PC-9 (cell line): ENCODE measurements at regions not wholly inside any gene's neighbourhood (a gene's known extent, or its start where the extent isn't known, plus 50 kb on each side); places are given as distances from the start of the nearest gene placed in this dataset.

Experiments used
- EZH2 ChIP-seq: fragments of 200-600 bp; sonication (generic); IDR thresholded peaks from 2 replicates; pipeline ENCODE4 v1.8.0; 2017; ENCODE audit warnings: antibody characterized with exemption, low read depth
- TF ChIP-seq, protein P1 (sequence below): fragments of 200-600 bp; sonication (generic); conservative IDR thresholded peaks from 2 replicates; pipeline ENCODE4 v1.6.1; 2017; ENCODE audit warnings: mixed run types, antibody characterized with exemption, mild to moderate bottlenecking, moderate library complexity

DNA sequence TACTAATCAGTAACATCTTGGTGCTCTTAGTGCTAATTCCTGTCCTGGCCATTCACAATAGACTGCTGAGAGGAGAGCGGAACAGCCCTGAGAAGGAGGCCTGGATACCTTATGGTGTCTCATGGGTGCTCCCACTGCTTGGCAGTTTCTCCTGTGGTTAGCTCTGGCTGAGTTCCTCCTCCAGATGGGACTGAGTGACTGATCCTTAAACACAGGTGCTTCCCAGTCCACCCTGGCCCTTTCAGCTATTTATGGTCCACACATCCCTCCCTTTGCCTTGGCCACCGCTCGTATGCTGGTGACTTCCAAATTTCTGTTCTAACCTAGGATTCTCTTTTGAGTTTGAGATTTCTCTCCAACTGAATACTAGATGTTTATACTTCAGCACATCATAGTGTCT lies 157.0 kb upstream of the CACNA1E start:
- TF ChIP-seq, protein P1, sequence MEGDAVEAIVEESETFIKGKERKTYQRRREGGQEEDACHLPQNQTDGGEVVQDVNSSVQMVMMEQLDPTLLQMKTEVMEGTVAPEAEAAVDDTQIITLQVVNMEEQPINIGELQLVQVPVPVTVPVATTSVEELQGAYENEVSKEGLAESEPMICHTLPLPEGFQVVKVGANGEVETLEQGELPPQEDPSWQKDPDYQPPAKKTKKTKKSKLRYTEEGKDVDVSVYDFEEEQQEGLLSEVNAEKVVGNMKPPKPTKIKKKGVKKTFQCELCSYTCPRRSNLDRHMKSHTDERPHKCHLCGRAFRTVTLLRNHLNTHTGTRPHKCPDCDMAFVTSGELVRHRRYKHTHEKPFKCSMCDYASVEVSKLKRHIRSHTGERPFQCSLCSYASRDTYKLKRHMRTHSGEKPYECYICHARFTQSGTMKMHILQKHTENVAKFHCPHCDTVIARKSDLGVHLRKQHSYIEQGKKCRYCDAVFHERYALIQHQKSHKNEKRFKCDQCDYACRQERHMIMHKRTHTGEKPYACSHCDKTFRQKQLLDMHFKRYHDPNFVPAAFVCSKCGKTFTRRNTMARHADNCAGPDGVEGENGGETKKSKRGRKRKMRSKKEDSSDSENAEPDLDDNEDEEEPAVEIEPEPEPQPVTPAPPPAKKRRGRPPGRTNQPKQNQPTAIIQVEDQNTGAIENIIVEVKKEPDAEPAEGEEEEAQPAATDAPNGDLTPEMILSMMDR, result no peak
- TF ChIP-seq EZH2, result no peak
